Transverse colon (tissue), 4 donors: ENCODE measurements at regions not wholly inside any gene's neighbourhood (a gene's known extent, or its start where the extent isn't known, plus 50 kb on each side); places are given as distances from the start of the nearest gene placed in this dataset.

Source experiments
- DNase-seq: peaks from one replicate; pipeline ENCODE4 v3.0.0-alpha.2; 2019
- H3K27ac ChIP-seq, 4 donors: fragments of 200-600 bp; sonication (generic); 2 replicates each; pipeline ENCODE4 v1.5.1; 2016 to 2018; ENCODE audit warnings: inconsistent platforms in 4 of 4
- H3K27me3 ChIP-seq: fragments of 200-600 bp; sonication (generic); 2 replicates; pipeline ENCODE4 v1.5.1; 2017; ENCODE audit warnings: inconsistent platforms
- H3K36me3 ChIP-seq, 4 donors: fragments of 200-600 bp; sonication (generic); 2 replicates each; pipeline ENCODE4 v1.5.1; 2017 to 2019; ENCODE audit warnings: inconsistent platforms in 4 of 4
- H3K4me1 ChIP-seq, 4 donors: fragments of 200-600 bp; sonication (generic); 2 replicates each; pipeline ENCODE4 v1.5.1; 2017 to 2020; ENCODE audit warnings: inconsistent platforms in 4 of 4
- H3K4me3 ChIP-seq, 4 donors: fragments of 200-600 bp; sonication (generic); 1 replicate in 1 of 4; 2 replicates in 3 of 4; pipeline versions ENCODE4 v1.5.1 to v1.6.1; 2017 to 2019; ENCODE audit warnings: inconsistent platforms in 4 of 4
- H3K9me3 ChIP-seq, 2 donors: fragments of 200-600 bp; sonication (generic); 2 replicates each; pipeline ENCODE4 v1.5.1; 2017 to 2019; ENCODE audit warnings: inconsistent platforms in 2 of 2
- CTCF ChIP-seq, 5 experiments: fragments of 200-600 bp in 3 of 5; fragments of 450-650 bp in 2 of 5; sonication (generic) in 3 of 5; IDR thresholded peaks; 1 replicate in 2 of 5; 2 replicates in 3 of 5; pipeline ENCODE4 v1.5.1; 2016 to 2017; ENCODE audit warnings: antibody characterized with exemption in 5 of 5, inconsistent platforms in 3 of 5, mild to moderate bottlenecking in 2 of 5, moderate library complexity in 1 of 5
- EP300 ChIP-seq: sonication (generic); formaldehyde crosslinking; IDR thresholded peaks from one replicate; pipeline ENCODE4 v1.6.1; 2017; ENCODE audit warnings: antibody characterized with exemption, low read depth
- POLR2A ChIP-seq: fragments of 450-650 bp; IDR thresholded peaks from one replicate; pipeline ENCODE4 v1.6.1; 2016; ENCODE audit warnings: antibody characterized with exemption, mild to moderate bottlenecking, moderate library complexity
- POLR2AphosphoS5 ChIP-seq, 3 donors: sonication (generic); formaldehyde crosslinking; IDR thresholded peaks; one replicate each; pipeline ENCODE4 v1.6.1; 2016; ENCODE audit warnings: antibody characterized with exemption in 3 of 3
- WGBS, 2 donors: methylation state at CpG; one replicate each; pipeline ENCODE4 v1.1.5; 2018; ENCODE audit warnings: low coverage in 1 of 2; 5-methylcytosine and 5-hydroxymethylcytosine counted together
- in situ Hi-C, 4 donors: fragments of 200-750 bp; cut with MboI; loops; one replicate each; pipeline versions ENCODE4 v1.15.0 to v1.15.1; 2017; ENCODE audit warnings: low sequenced_read_pairs in 3 of 4, low pct_ligation_motif_present in 1 of 4, low pct_unique_long_range_greater_than_20kb in 1 of 4
- intact Hi-C: fragments of 100-400 bp; cut with DNase I; formaldehyde crosslinking; loops from one replicate; pipeline ENCODE4 v1.15.1; 2023; ENCODE audit warnings: low total_unique reads

- in situ Hi-C loops: no loop called here
- Histone ChIP-seq H3K4me3 (no peak overlapping the region), H3K4me1 (no peaks in the 10 kb centered on the region), H3K9me3 (no peaks in the 10 kb centered on the region), H3K36me3 (no peaks in the 10 kb centered on the region), H3K27ac (no peak overlapping the region), H3K27me3 (no peaks in the 10 kb centered on the region)
- 77% methylated on average over 2 of the region's 12 CpGs; no CpG with 5 or more reads in 1 of the 2 donors for WGBS, 2 donors
- DNase-seq: no peak
- intact Hi-C loops: no loop called here
- TF ChIP-seq POLR2AphosphoS5 (IDR thresholded peaks at IDR 0.05) (no peak), CTCF (IDR thresholded peaks at IDR 0.05) (no peak), POLR2A (no peak), EP300 (no peak)
Observed at GRCh38 chrY:19869281-19869680, 124.8 kb upstream of the KDM5D start.

DNA sequence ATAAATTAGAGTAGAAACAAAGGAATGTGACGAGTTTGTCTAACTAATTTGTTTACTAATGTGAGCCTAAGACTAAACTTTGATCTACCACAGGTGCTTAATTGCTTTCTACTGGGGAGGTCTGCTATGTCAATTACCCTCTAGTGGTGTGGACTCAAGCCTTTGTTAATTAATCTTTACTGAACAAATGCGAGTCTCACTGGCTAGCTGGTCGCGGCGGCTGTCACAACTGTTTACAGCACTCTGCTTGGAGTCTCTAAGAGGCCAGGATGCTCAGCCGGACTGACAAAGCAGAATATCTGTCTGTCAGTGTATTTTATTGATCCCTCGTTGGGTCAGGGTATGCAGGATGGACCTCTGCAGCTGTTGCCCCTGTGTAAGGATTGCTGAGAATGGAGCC, 124.1 kb upstream of the KDM5D start:
- Histone ChIP-seq H3K27me3 (no peaks in the 10 kb centered on the region), H3K36me3 (no peaks in the 10 kb centered on the region), H3K4me1 (no peaks in the 10 kb centered on the region), H3K27ac (no peak overlapping the region), H3K9me3 (no peaks in the 10 kb centered on the region), H3K4me3 (no peak overlapping the region)
- TF ChIP-seq POLR2A (no peak), POLR2AphosphoS5 (IDR thresholded peaks at IDR 0.05) (no peak), EP300 (no peak), CTCF (IDR thresholded peaks at IDR 0.05) (no peak)
- intact Hi-C loops: no loop called here
- DNase-seq: no peak
- 60% methylated on average over 1 of the region's 7 CpGs; no CpG with 5 or more reads in 1 of the 2 donors for WGBS, 2 donors
- in situ Hi-C loops: no loop called here

GRCh38 chrY:19856474-19857135, 112.1 kb upstream of the KDM5D start:
- Histone ChIP-seq H3K27ac (no peak overlapping the region), H3K27me3 (no peaks in the 10 kb centered on the region), H3K36me3 (no peaks in the 10 kb centered on the region), H3K4me1 (no peaks in the 10 kb centered on the region), H3K4me3 (no peak overlapping the region), H3K9me3 (no peaks in the 10 kb centered on the region)
- TF ChIP-seq POLR2A (no peak), POLR2AphosphoS5 (IDR thresholded peaks at IDR 0.05) (no peak), CTCF (IDR thresholded peaks at IDR 0.05) (no peak), EP300 (no peak)
- DNase-seq: no peak
- intact Hi-C loops (no loop called here), in situ Hi-C loops (no loop called here)
- 25% methylated on average over 1 of the region's 3 CpGs; no CpG with 5 or more reads in 1 of the 2 donors for whole genome bisulfite sequencing, 2 donors

DNA sequence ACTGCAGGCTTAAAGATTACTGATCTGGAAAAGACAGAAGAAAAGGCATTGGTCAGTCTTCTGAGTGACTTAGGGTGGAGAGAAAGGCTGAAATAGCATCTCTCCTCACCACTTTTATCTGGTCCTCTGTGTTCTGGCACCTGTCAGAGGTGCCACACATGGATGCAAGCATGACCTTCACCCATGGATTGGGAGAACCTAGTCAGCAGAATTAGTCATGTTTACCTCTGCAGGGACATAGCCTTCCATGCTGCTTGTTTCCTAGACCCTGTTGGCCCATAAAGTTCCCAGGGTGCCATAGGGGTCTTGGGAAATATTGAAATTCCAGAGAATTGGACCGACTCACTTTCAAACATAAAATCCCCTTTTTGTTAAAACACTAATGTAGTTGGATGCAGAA, 98.4 kb upstream of the KDM5D start:
- in situ Hi-C loops (no loop called here), intact Hi-C loops (no loop called here)
- H3K36me3 ChIP-seq: no peaks in the 10 kb centered on the region
- no peak for DNase-seq
- no peaks in the 10 kb centered on the region for H3K27me3 ChIP-seq
- H3K9me3 ChIP-seq: no peaks in the 10 kb centered on the region
- H3K27ac ChIP-seq: no peak overlapping the region
- H3K4me3 ChIP-seq: no peak overlapping the region
- WGBS, 2 donors: no CpG with 5 or more reads among the region's 1 CpG
- H3K4me1 ChIP-seq: no peaks in the 10 kb centered on the region
- no peak for TF ChIP-seq EP300
- no peak for TF ChIP-seq CTCF (IDR thresholded peaks at IDR 0.05)
- TF ChIP-seq POLR2A: no peak
- TF ChIP-seq POLR2AphosphoS5 (IDR thresholded peaks at IDR 0.05): no peak
